HepG2 (cell line): ENCODE measurements at regions not wholly inside any gene's neighbourhood (a gene's known extent, or its start where the extent isn't known, plus 50 kb on each side); places are given as distances from the start of the nearest gene placed in this dataset.

ENCODE experiments used
- ATAC-seq: fragments of 200-7000 bp; cut with Tn5 transposase; 3 replicates; pipeline ENCODE4 v1.9.1; 2020; ENCODE audit warnings: mild to moderate bottlenecking, moderate library complexity
- BruUV-seq: library from RNA; stranded (reverse); fragments of 400-500 nt; replicated peaks from 2 replicates; lab custom pipeline; 2021; lab: Mats Ljungman, UMichigan
- CTCF ChIA-PET: fragments of 300-600 bp; formaldehyde crosslinking; extraction: SDS; loops from one replicate; lab custom pipeline; 2021; ENCODE audit warnings: low total read pairs, inconsistent platforms, low intra/inter-chr PET ratio; lab: Yijun Ruan, JAX
- POLR2A ChIA-PET: fragments of 350-600 bp; sonication (Branson Sonifier 250); formaldehyde crosslinking; loops from one replicate; lab custom pipeline; 2020; ENCODE audit warnings: antibody characterized with exemption, inconsistent platforms; lab: Yijun Ruan, JAX
- DNase-seq: peaks from one replicate; pipeline ENCODE4 v3.0.0-alpha.2; 2015; ENCODE audit warnings: low spot score
- FAIRE-seq: peaks from 3 replicates; lab custom pipeline; 2011; peaks lifted over from hg19 to GRCh38; lab: Jason Lieb, UNC
- H2AFZ ChIP-seq: one replicate; pipeline ENCODE4 v1.6.1; 2011; ENCODE audit warnings: low read length, inconsistent platforms
- H3K27ac ChIP-seq: fragments of 300-600 bp; 3 replicates; pipeline ENCODE4 v1.8.0; 2011; ENCODE audit warnings: mixed run types, mild to moderate bottlenecking, mixed read lengths, low read length, inconsistent platforms; ENCODE audit not compliant: insufficient read depth; ENCODE audit errors: extremely low read length
- H3K27me3 ChIP-seq, 2 experiments: fragments of 200-600 bp in 1 of 2; 2 replicates in 1 of 2; 3 replicates in 1 of 2; pipeline versions ENCODE4 v1.6.0 to v1.8.0; 2011; ENCODE audit warnings: low read length in 2 of 2, mild to moderate bottlenecking in 2 of 2, moderate library complexity in 2 of 2, inconsistent platforms in 1 of 2; ENCODE audit not compliant: insufficient read depth in 2 of 2, control insufficient read depth in 1 of 2
- H3K36me3 ChIP-seq, 2 experiments: fragments of 200-600 bp in 1 of 2; replicated peaks in 1 of 2; 2 replicates in 1 of 2; 3 replicates in 1 of 2; pipeline versions ENCODE4 v1.5.1 to v1.8.0; 2011; ENCODE audit warnings: low read length in 2 of 2, inconsistent platforms in 1 of 2; ENCODE audit not compliant: insufficient read depth in 2 of 2, control insufficient read depth in 1 of 2
- H3K4me1 ChIP-seq: 2 replicates; pipeline ENCODE4 v1.5.1; 2012; ENCODE audit warnings: low read length, inconsistent platforms; ENCODE audit not compliant: insufficient read depth
- H3K4me2 ChIP-seq: 2 replicates; pipeline ENCODE4 v1.6.0; 2011; ENCODE audit warnings: low read depth, low read length, inconsistent platforms
- H3K4me3 ChIP-seq, 3 experiments: fragments of 200-600 bp in 1 of 3; sonication (generic), shearing (Covaris generic) in 1 of 3; replicated peaks in 1 of 3; 2 replicates each; pipeline ENCODE4 v1.5.1; 2011 to 2016; ENCODE audit warnings: low read length in 3 of 3, inconsistent platforms in 2 of 3, low read depth in 2 of 3, mild to moderate bottlenecking in 2 of 3, control low read depth in 1 of 3, mixed read lengths in 1 of 3; ENCODE audit not compliant: insufficient read depth in 1 of 3
- H3K79me2 ChIP-seq: one replicate; pipeline ENCODE4 v1.6.1; 2011; ENCODE audit warnings: low read length, inconsistent platforms; ENCODE audit not compliant: insufficient read depth
- H3K9ac ChIP-seq: 2 replicates; pipeline ENCODE4 v1.6.0; 2011; ENCODE audit warnings: mild to moderate bottlenecking, low read depth, low read length, inconsistent platforms; ENCODE audit not compliant: insufficient read depth
- H3K9me3 ChIP-seq: 2 replicates; pipeline ENCODE4 v1.5.1; 2012; ENCODE audit warnings: mild to moderate bottlenecking, low read length
- H4K20me1 ChIP-seq: 2 replicates; pipeline ENCODE4 v1.6.0; 2011; ENCODE audit warnings: inconsistent platforms, mild to moderate bottlenecking, low read length, moderate library complexity; ENCODE audit not compliant: insufficient read depth
- CAMTA2 ChIP-seq: sonication (generic); formaldehyde crosslinking; IDR thresholded peaks from 2 replicates; pipeline ENCODE4 v1.4.0; 2020; ENCODE audit warnings: mild to moderate bottlenecking, missing genetic modification reagents, borderline replicate concordance
- EP300 ChIP-seq, 3 experiments: sonication (generic) in 1 of 3; formaldehyde crosslinking in 1 of 3; IDR thresholded peaks; 2 replicates each; pipeline versions ENCODE4 v1.5.1 to v1.6.1; 2011 to 2020; ENCODE audit warnings: low read depth in 2 of 3, low read length in 2 of 3, borderline replicate concordance in 1 of 3, improper control_type of control experiment in 1 of 3, mild to moderate bottlenecking in 1 of 3, missing genetic modification reagents in 1 of 3, moderate library complexity in 1 of 3
- GZF1 ChIP-seq: sonication (generic); formaldehyde crosslinking; IDR thresholded peaks from 2 replicates; pipeline ENCODE4 v1.5.1; 2020; ENCODE audit warnings: mild to moderate bottlenecking, missing genetic modification reagents
- HINFP ChIP-seq: sonication (generic); formaldehyde crosslinking; IDR thresholded peaks from 2 replicates; pipeline ENCODE4 v1.4.0; 2020; ENCODE audit warnings: low read depth, mild to moderate bottlenecking, missing genetic modification reagents
- HIVEP1 ChIP-seq: sonication (generic); formaldehyde crosslinking; IDR thresholded peaks from 2 replicates; pipeline ENCODE4 v1.4.0; 2020; ENCODE audit warnings: mild to moderate bottlenecking, missing genetic modification reagents
- KLF6 ChIP-seq: IDR thresholded peaks from 2 replicates; pipeline ENCODE4 v1.8.0; 2016; ENCODE audit warnings: missing biosample characterization, missing genetic modification reagents
- MLLT10 ChIP-seq: sonication (generic); formaldehyde crosslinking; IDR thresholded peaks from 2 replicates; pipeline ENCODE4 v1.4.0; 2020; ENCODE audit warnings: missing genetic modification reagents
- NR2F6 ChIP-seq, 2 experiments: IDR thresholded peaks; 2 replicates each; pipeline ENCODE4 v1.6.1; 2016; ENCODE audit warnings: antibody characterized with exemption in 1 of 2, mild to moderate bottlenecking in 1 of 2
- SP4 ChIP-seq: sonication (generic); formaldehyde crosslinking; IDR thresholded peaks from 2 replicates; pipeline ENCODE4 v1.8.1; 2023; ENCODE audit warnings: mild to moderate bottlenecking, missing genetic modification reagents
- ZNF207 ChIP-seq: fragments of 450-650 bp; IDR thresholded peaks from 2 replicates; pipeline ENCODE4 v1.6.1; 2016; ENCODE audit warnings: antibody characterized with exemption, borderline replicate concordance
- ZNF3 ChIP-seq: IDR thresholded peaks from 2 replicates; pipeline ENCODE4 v1.7.0; 2017; ENCODE audit warnings: inconsistent platforms
- ZNF496 ChIP-seq: sonication (generic); formaldehyde crosslinking; IDR thresholded peaks from 2 replicates; pipeline ENCODE4 v1.8.1; 2023; ENCODE audit warnings: mild to moderate bottlenecking, moderate library complexity, missing genetic modification reagents; ENCODE audit not compliant: insufficient replicate concordance
- ZNF780A ChIP-seq: sonication (generic); formaldehyde crosslinking; IDR thresholded peaks from 2 replicates; pipeline ENCODE4 v1.8.0; 2022; ENCODE audit warnings: mild to moderate bottlenecking, missing genetic modification reagents, moderate library complexity
- ZSCAN21 ChIP-seq: sonication (generic); formaldehyde crosslinking; IDR thresholded peaks from 2 replicates; pipeline ENCODE4 v1.8.0; 2022; ENCODE audit warnings: mild to moderate bottlenecking, missing genetic modification reagents, moderate library complexity, borderline replicate concordance
- WGBS: methylation state at CpG from one replicate; pipeline ENCODE4 v1.1.6; 2017; ENCODE audit warnings: low lambda C conversion rate; 5-methylcytosine and 5-hydroxymethylcytosine counted together
- in situ Hi-C: cut with HindIII; loops from 2 replicates; pipeline ENCODE4 v1.10.0; 2017; ENCODE audit warnings: low pct_unique_long_range_greater_than_20kb; ENCODE audit not compliant: extremely low pct_ligation_motif_present
- intact Hi-C: fragments of 100-400 bp; cut with micrococcal nuclease; formaldehyde crosslinking; loops from one replicate; pipeline ENCODE4 v1.10.0; 2022; ENCODE audit not compliant: unreplicated experiment
- TF ChIP-seq, protein P1 (sequence below): sonication (generic); formaldehyde crosslinking; conservative IDR thresholded peaks from 2 replicates; pipeline ENCODE4 v1.8.1; 2023; ENCODE audit warnings: missing genetic modification reagents
- TF ChIP-seq, protein P2 (sequence below): sonication (generic); formaldehyde crosslinking; IDR thresholded peaks from 2 replicates; pipeline ENCODE4 v1.4.0; 2020; ENCODE audit warnings: mild to moderate bottlenecking, low read depth, missing genetic modification reagents

GRCh38 chr13:22934744-22935523, 245.8 kb upstream of the SGCG start:
- no peak overlapping the region for H3K9ac ChIP-seq
- intact Hi-C loops = loop anchor here (10.0 kb wide), 1 partner anchor 1420 kb away; no protein-coding TSS in a partner anchor
- no peak overlapping the region for H3K27ac ChIP-seq
- POLR2A ChIA-PET = no interaction called here
- TF ChIP-seq GZF1 (no peak), HIVEP1 (CRISPR knock-in tag) (no peak), HINFP (CRISPR knock-in tag) (no peak), NR2F6 (IDR thresholded peaks at IDR 0.05) (no peak), NR2F6 (CRISPR knock-in tag; IDR thresholded peaks at IDR 0.05) (no peak), ZNF496 (CRISPR knock-in tag) (no peak), KLF6 (CRISPR knock-in tag) (no peak), EP300 (IDR thresholded peaks at IDR 0.05; ENCODE audit: low read depth in 2 of 2, low read length in 2 of 2) (no peak), EP300 (CRISPR knock-in tag; IDR thresholded peaks at IDR 0.05; ENCODE audit: borderline replicate concordance) (no peak), CAMTA2 (CRISPR knock-in tag) (no peak), ZNF207 (no peak), MLLT10 (no peak), ZSCAN21 (no peak), ZNF780A (CRISPR knock-in tag) (no peak), ZNF3 (no peak), SP4 (CRISPR knock-in tag) (no peak)
- TF ChIP-seq, protein P1, sequence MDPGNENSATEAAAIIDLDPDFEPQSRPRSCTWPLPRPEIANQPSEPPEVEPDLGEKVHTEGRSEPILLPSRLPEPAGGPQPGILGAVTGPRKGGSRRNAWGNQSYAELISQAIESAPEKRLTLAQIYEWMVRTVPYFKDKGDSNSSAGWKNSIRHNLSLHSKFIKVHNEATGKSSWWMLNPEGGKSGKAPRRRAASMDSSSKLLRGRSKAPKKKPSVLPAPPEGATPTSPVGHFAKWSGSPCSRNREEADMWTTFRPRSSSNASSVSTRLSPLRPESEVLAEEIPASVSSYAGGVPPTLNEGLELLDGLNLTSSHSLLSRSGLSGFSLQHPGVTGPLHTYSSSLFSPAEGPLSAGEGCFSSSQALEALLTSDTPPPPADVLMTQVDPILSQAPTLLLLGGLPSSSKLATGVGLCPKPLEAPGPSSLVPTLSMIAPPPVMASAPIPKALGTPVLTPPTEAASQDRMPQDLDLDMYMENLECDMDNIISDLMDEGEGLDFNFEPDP (CRISPR knock-in tag) = no peak
- TF ChIP-seq, protein P2, sequence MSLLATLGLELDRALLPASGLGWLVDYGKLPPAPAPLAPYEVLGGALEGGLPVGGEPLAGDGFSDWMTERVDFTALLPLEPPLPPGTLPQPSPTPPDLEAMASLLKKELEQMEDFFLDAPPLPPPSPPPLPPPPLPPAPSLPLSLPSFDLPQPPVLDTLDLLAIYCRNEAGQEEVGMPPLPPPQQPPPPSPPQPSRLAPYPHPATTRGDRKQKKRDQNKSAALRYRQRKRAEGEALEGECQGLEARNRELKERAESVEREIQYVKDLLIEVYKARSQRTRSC (CRISPR knock-in tag) = no peak
- TF ChIP-seq, all 625 proteins: peak for 0
- H3K9me3 ChIP-seq = no peaks in the 10 kb centered on the region
- FAIRE-seq (no peak), DNase-seq (no peak), ATAC-seq (no peak)
- CTCF ChIA-PET = no interaction called here
- H4K20me1 ChIP-seq = no peaks in the 10 kb centered on the region
- H3K79me2 ChIP-seq = no peaks in the 10 kb centered on the region
- no peaks in the 10 kb centered on the region for H3K4me1 ChIP-seq
- no peaks in the 10 kb centered on the region for H3K36me3 ChIP-seq
- in situ Hi-C loops = loop anchor here (10.0 kb wide), 1 partner anchor 1420 kb away; no protein-coding TSS in a partner anchor
- 37% methylated on average over 6 of the region's 25 CpGs for whole genome bisulfite sequencing
- peaks cover 0 to 3% of the 10 kb centered on the region in 2 experiments; a peak in 2 of 5 replicates for H3K27me3 ChIP-seq
- no peak overlapping the region for H3K4me3 ChIP-seq
- no peak overlapping the region for H2AFZ ChIP-seq
- no peak overlapping the region for H3K4me2 ChIP-seq
- no TSS peak for BruUV-seq
